ENCODE measurements at regions not wholly inside any gene's neighbourhood (a gene's known extent, or its start where the extent isn't known, plus 50 kb on each side); places are given as distances from the start of the nearest gene placed in this dataset.
"Not testable (repeated sequence)": the region's sequence is repeated elsewhere in the genome, so short reads cannot be mapped to it uniquely, and the experiment has no call there.

DNA sequence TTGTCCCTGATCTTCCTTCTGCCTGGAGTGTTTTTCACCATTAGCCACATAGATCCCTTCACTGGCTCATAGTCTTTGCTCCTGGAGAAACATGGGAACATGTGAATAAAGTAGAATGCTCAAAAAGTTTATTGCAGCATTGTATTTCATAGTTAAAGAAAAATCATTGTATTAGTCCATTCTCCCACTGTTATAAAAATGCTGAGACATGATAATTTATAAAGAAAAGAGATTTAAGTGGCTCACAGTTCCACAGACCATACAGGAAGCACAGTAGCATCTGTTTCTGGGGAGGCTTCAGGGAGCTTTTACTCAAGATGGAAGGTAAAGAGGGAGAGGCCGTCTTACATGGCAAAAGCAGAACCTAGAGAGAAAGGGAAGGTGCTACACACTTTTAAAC, 238.3 kb upstream of the OR4E1 start:
- no peak overlapping the region for H3K27ac ChIP-seq
- TF ChIP-seq ZFX (IDR thresholded peaks at IDR 0.05): no peak
- TF ChIP-seq, protein P1, sequence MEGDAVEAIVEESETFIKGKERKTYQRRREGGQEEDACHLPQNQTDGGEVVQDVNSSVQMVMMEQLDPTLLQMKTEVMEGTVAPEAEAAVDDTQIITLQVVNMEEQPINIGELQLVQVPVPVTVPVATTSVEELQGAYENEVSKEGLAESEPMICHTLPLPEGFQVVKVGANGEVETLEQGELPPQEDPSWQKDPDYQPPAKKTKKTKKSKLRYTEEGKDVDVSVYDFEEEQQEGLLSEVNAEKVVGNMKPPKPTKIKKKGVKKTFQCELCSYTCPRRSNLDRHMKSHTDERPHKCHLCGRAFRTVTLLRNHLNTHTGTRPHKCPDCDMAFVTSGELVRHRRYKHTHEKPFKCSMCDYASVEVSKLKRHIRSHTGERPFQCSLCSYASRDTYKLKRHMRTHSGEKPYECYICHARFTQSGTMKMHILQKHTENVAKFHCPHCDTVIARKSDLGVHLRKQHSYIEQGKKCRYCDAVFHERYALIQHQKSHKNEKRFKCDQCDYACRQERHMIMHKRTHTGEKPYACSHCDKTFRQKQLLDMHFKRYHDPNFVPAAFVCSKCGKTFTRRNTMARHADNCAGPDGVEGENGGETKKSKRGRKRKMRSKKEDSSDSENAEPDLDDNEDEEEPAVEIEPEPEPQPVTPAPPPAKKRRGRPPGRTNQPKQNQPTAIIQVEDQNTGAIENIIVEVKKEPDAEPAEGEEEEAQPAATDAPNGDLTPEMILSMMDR (conservative IDR thresholded peaks at IDR 0.05): no peak

- H3K27ac ChIP-seq: no peak overlapping the region
- TF ChIP-seq, protein P1 (conservative IDR thresholded peaks at IDR 0.05): no peak
- TF ChIP-seq ZFX (IDR thresholded peaks at IDR 0.05): no peak
Observed at GRCh38 chr14:21910260-21910659, 236.6 kb upstream of the OR4E1 start.

GRCh38 chr14:21902561-21903181, 229.1 kb upstream of the OR4E1 start:
- H3K27ac ChIP-seq: no peak overlapping the region
- TF ChIP-seq ZFX (IDR thresholded peaks at IDR 0.05): no peak
- TF ChIP-seq, protein P1 (conservative IDR thresholded peaks at IDR 0.05): no peak

- not testable (repeated sequence) for H3K27ac ChIP-seq
Observed at GRCh38 chr14:21894898-21895194, 221.2 kb upstream of the OR4E1 start.

DNA sequence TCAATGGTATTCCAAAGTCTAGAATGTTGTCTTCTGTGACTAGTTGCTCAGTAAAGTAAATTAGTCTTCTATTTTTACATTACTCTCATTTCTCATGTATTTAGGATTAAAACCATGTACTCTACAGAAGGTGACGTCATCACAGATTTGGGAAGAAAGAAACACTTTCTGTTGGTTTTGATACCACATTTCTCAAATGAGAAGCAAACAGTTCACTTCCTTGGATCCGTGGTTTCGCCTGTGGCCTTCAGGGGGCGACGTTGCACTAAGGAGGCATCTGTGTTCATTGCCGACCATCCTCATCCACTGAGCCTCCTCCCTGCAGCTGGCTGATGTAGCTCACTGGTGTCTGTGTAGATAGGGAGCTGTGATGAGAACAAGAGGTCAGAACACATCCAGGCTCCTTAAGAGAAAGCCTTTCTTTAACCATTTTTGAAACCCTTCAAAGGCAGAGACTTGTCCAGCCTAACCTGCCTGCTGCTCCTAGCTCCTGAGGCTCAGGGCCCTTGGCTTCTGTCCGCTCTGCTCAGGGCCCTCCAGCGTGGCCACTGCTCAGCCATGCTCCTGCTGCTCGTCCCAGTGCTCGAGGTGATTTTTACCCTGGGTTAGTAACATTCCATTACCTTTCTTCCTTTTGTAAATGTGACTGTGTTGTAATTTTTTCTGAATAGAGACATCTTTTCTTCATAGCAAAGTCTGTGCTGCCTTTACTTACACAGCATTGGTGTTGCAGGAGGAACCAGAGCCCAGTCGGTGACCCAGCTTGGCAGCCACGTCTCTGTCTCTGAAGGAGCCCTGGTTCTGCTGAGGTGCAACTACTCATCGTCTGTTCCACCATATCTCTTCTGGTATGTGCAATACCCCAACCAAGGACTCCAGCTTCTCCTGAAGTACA, 220.6 kb upstream of the OR4E1 start:
- H3K27ac ChIP-seq: no peak overlapping the region
- no peak for TF ChIP-seq ZFX (IDR thresholded peaks at IDR 0.05)
- TF ChIP-seq, protein P1 (conservative IDR thresholded peaks at IDR 0.05): peak; percentile 52

- TF ChIP-seq, protein P1 (conservative IDR thresholded peaks at IDR 0.05): no peak
- TF ChIP-seq ZFX (IDR thresholded peaks at IDR 0.05): no peak
Observed at GRCh38 chr14:21891921-21892320, 218.3 kb upstream of the OR4E1 start.

GRCh38 chr14:21884995-21885394, 211.4 kb upstream of the OR4E1 start:
- TF ChIP-seq, protein P1 (conservative IDR thresholded peaks at IDR 0.05): no peak
- TF ChIP-seq ZFX (IDR thresholded peaks at IDR 0.05): no peak

More at GRCh38 chr14:21891921-21892320, 218.3 kb upstream of the OR4E1 start:
- H3K27ac ChIP-seq: no peak overlapping the region

More at GRCh38 chr14:21884995-21885394, 211.4 kb upstream of the OR4E1 start:
- no peak overlapping the region for H3K27ac ChIP-seq

Data from C4-2B (cell line).